ENCODE measurements at regions not wholly inside any gene's neighbourhood (a gene's known extent, or its start where the extent isn't known, plus 50 kb on each side); places are given as distances from the start of the nearest gene placed in this dataset.

DNA sequence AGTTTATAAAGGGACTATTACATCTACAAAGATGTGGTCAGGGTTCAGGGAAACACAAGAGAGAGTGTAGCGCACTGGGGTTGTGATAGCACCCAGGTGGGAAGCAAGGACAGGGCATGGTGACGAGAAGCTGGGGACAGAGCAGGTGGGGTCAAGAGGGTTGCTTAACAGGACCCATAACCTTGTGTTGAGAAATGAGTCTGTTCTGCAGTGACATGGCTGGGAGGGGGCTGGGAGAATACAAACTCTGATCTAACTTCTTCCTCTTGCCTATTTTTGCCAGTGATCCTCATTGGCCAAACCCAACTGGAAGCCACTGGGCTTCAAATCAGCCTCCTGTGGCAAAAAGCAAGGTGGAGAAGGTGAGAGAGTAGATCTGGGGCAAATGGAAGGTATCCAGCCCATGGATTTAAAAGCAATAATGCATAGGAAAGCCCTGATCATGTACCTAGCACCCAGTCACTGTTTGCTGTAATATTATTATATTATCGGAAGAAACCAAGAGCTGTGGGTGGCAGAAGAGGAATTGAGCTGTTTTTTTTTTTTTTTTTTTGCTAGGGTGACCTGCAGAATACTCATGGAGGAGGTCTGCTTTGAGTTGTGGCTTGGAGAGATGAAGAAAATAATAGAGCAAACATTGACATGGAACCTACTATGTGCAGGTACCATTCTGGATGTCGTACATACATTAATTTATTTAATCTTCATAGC, 76.9 kb upstream of the ZFHX3 start:
- intact Hi-C loops (cut with micrococcal nuclease) (no loop called here), dilution Hi-C loops (cut with HindIII; ENCODE audit: low sequenced_read_pairs, unreplicated experiment) (no loop called here), in situ Hi-C loops (cut with MboI; ENCODE audit: low sequenced_read_pairs) (no loop called here)
- H3K4me3 ChIP-seq (ENCODE audit: insufficient read depth, low read depth, low read length), result no peak overlapping the region
- no peak overlapping the region for H3K23ac ChIP-seq (ENCODE audit: low read depth, low read length)
- H3K27me3 ChIP-seq (ENCODE audit: control insufficient read depth, insufficient read depth, low read length), result no peaks in the 10 kb centered on the region
- no peak overlapping the region for H3K27ac ChIP-seq (ENCODE audit: insufficient read depth, low read length)
- no peaks in the 10 kb centered on the region for H3K36me3 ChIP-seq (ENCODE audit: control insufficient read depth, insufficient read depth, low read length)
- ChIA-PET CTCF (no interaction called here), POLR2A (ENCODE audit: unreplicated experiment) (interaction anchor here (0.6 kb wide), 1 partner anchor 1351 kb away, joined by 5 read pairs; no protein-coding TSS in a partner anchor)
- no peak overlapping the region for H4K8ac ChIP-seq (ENCODE audit: low read depth in 2 of 2, low read length in 2 of 2)
- no peaks in the 10 kb centered on the region for H3K79me1 ChIP-seq (ENCODE audit: low read depth in 1 of 2, low read length in 2 of 2)
- peaks cover 4% of the 10 kb centered on the region for H3K9me1 ChIP-seq (ENCODE audit: insufficient read depth, low read length)
- H3K4me1 ChIP-seq (ENCODE audit: control insufficient read depth, insufficient read depth, low read length), result peaks cover 4% of the 10 kb centered on the region
- no peak overlapping the region for H3K56ac ChIP-seq (ENCODE audit: extremely low read depth, insufficient read depth, low read length)
- no peak overlapping the region for H2BK15ac ChIP-seq (ENCODE audit: low read depth, low read length)
- no peak overlapping the region for H2AFZ ChIP-seq (replicated peaks; ENCODE audit: low read length, poor library complexity)
- no peak overlapping the region for H4K91ac ChIP-seq (ENCODE audit: insufficient read depth, low read depth, low read length)
- H2AK5ac ChIP-seq (ENCODE audit: low read depth, low read length), result no peak overlapping the region
- no peak overlapping the region for H2BK120ac ChIP-seq (ENCODE audit: low read depth, low read length)
- no peak overlapping the region for H4K5ac ChIP-seq (ENCODE audit: low read depth, low read length)
- H3K9ac ChIP-seq (ENCODE audit: low read depth, low read length), result no peak overlapping the region
- no peak overlapping the region for H2AK9ac ChIP-seq (replicated peaks; ENCODE audit: low read depth, low read length, poor library complexity)
- no peak overlapping the region for H3K14ac ChIP-seq (replicated peaks; ENCODE audit: low read depth, low read length)
- BruUV-seq (replicated peaks), result no TSS peak
- H2BK5ac ChIP-seq (ENCODE audit: low read depth, low read length, poor library complexity, severe bottlenecking), result no peak overlapping the region
- H3K18ac ChIP-seq (ENCODE audit: low read depth, low read length), result no peak overlapping the region
- no peak overlapping the region for H3K4me2 ChIP-seq (ENCODE audit: low read depth, low read length)
- no peak overlapping the region for H2BK20ac ChIP-seq (ENCODE audit: low read depth, low read length)
- H3K4ac ChIP-seq (ENCODE audit: low read depth, low read length), result no peak overlapping the region
- no peaks in the 10 kb centered on the region for H4K20me1 ChIP-seq (ENCODE audit: insufficient read depth, low read length)
- H3K9me3 ChIP-seq (ENCODE audit: control insufficient read depth, insufficient read depth, low read length), result 0 out of 2 replicates have a peak, but pooled peaks cover 2% of the 10 kb centered on the region
- ATAC-seq (ENCODE audit: low read depth), result no peak
- no peak for DNase-seq
- TF ChIP-seq NFE2L2 (IDR thresholded peaks at IDR 0.05; ENCODE audit: low read depth, low read length) (no peak), CEBPB (IDR thresholded peaks at IDR 0.05; ENCODE audit: low read depth, low read length) (no peak), CHD1 (IDR thresholded peaks at IDR 0.05; ENCODE audit: low read depth, low read length) (no peak), MXI1 (IDR thresholded peaks at IDR 0.05; ENCODE audit: borderline replicate concordance, low read depth, low read length) (no peak), FOS (IDR thresholded peaks at IDR 0.05; ENCODE audit: low read depth, low read length) (no peak), MAFK (IDR thresholded peaks at IDR 0.05; ENCODE audit: low read depth, low read length) (no peak), RFX5 (IDR thresholded peaks at IDR 0.05; ENCODE audit: low read depth, low read length) (no peak), POLR2A (IDR thresholded peaks at IDR 0.05; ENCODE audit: low read depth, low read length) (no peak), RAD21 (IDR thresholded peaks at IDR 0.05; ENCODE audit: low read length) (no peak), SMC3 (IDR thresholded peaks at IDR 0.05; ENCODE audit: low read depth, low read length) (no peak), RCOR1 (IDR thresholded peaks at IDR 0.05; ENCODE audit: insufficient replicate concordance, low read length) (no peak), MAZ (IDR thresholded peaks at IDR 0.05; ENCODE audit: borderline replicate concordance, low read depth, low read length) (no peak)
- TF ChIP-seq, protein P1, sequence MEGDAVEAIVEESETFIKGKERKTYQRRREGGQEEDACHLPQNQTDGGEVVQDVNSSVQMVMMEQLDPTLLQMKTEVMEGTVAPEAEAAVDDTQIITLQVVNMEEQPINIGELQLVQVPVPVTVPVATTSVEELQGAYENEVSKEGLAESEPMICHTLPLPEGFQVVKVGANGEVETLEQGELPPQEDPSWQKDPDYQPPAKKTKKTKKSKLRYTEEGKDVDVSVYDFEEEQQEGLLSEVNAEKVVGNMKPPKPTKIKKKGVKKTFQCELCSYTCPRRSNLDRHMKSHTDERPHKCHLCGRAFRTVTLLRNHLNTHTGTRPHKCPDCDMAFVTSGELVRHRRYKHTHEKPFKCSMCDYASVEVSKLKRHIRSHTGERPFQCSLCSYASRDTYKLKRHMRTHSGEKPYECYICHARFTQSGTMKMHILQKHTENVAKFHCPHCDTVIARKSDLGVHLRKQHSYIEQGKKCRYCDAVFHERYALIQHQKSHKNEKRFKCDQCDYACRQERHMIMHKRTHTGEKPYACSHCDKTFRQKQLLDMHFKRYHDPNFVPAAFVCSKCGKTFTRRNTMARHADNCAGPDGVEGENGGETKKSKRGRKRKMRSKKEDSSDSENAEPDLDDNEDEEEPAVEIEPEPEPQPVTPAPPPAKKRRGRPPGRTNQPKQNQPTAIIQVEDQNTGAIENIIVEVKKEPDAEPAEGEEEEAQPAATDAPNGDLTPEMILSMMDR (conservative IDR thresholded peaks at IDR 0.05; ENCODE audit: low read depth, low read length), result no peak
- TF ChIP-seq, protein P2, sequence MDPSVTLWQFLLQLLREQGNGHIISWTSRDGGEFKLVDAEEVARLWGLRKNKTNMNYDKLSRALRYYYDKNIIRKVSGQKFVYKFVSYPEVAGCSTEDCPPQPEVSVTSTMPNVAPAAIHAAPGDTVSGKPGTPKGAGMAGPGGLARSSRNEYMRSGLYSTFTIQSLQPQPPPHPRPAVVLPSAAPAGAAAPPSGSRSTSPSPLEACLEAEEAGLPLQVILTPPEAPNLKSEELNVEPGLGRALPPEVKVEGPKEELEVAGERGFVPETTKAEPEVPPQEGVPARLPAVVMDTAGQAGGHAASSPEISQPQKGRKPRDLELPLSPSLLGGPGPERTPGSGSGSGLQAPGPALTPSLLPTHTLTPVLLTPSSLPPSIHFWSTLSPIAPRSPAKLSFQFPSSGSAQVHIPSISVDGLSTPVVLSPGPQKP (IDR thresholded peaks at IDR 0.05; ENCODE audit: borderline replicate concordance, low read depth, low read length), result no peak
- TF ChIP-seq, protein P3, sequence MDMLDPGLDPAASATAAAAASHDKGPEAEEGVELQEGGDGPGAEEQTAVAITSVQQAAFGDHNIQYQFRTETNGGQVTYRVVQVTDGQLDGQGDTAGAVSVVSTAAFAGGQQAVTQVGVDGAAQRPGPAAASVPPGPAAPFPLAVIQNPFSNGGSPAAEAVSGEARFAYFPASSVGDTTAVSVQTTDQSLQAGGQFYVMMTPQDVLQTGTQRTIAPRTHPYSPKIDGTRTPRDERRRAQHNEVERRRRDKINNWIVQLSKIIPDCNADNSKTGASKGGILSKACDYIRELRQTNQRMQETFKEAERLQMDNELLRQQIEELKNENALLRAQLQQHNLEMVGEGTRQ (IDR thresholded peaks at IDR 0.05; ENCODE audit: low read depth, low read length), result no peak
- WGBS, 2 experiments (ENCODE audit: extremely low coverage in 2 of 2, insufficient read length in 1 of 2), result 86% methylated on average over 1 of the region's 4 CpGs; no CpG with 5 or more reads in 1 of the 2 experiments
